ENCODE measurements at regions not wholly inside any gene's neighbourhood (a gene's known extent, or its start where the extent isn't known, plus 50 kb on each side); places are given as distances from the start of the nearest gene placed in this dataset.

- TF ChIP-seq REST (IDR thresholded peaks at IDR 0.05; ENCODE audit: low read depth, low read length), result no peak
- TF ChIP-seq TAF1 (IDR thresholded peaks at IDR 0.05; ENCODE audit: borderline replicate concordance, low read depth, low read length), result no peak
- TF ChIP-seq CTCF (IDR thresholded peaks at IDR 0.05), result no peak
- TF ChIP-seq RCOR1 (IDR thresholded peaks at IDR 0.05; ENCODE audit: low read length), result no peak
- no peak for TF ChIP-seq RXRA (IDR thresholded peaks at IDR 0.05; ENCODE audit: borderline replicate concordance, low read depth)
- no peak for TF ChIP-seq GATA2 (CRISPR knock-in tag; IDR thresholded peaks at IDR 0.05)
- TF ChIP-seq ELF1 (IDR thresholded peaks at IDR 0.05), result no peak
- no peak for TF ChIP-seq EP300 (IDR thresholded peaks at IDR 0.05; ENCODE audit: borderline replicate concordance in 1 of 2, low read depth in 1 of 2, low read length in 1 of 2)
- TF ChIP-seq EZH2phosphoT487 (IDR thresholded peaks at IDR 0.05; ENCODE audit: borderline replicate concordance, low read depth), result no peak
- no peak for TF ChIP-seq NRF1 (IDR thresholded peaks at IDR 0.05; ENCODE audit: low read depth, low read length)
- no peak for TF ChIP-seq CHD2 (IDR thresholded peaks at IDR 0.05; ENCODE audit: low read length, partially characterized antibody)
- TF ChIP-seq YY1 (IDR thresholded peaks at IDR 0.05; ENCODE audit: low read depth), result no peak
Observed at GRCh38 chr21:22056904-22057303, 1058.7 kb downstream of the NCAM2 start.

All from SK-N-SH (cell line).